ENCODE measurements at regions not wholly inside any gene's neighbourhood (a gene's known extent, or its start where the extent isn't known, plus 50 kb on each side); places are given as distances from the start of the nearest gene placed in this dataset.

GRCh38 chr20:52518735-52519134 is 327.2 kb upstream of the ZFP64 start:
- no peaks in the 10 kb centered on the region for H3K27me3 ChIP-seq (replicated peaks; ENCODE audit: control insufficient read depth, insufficient read depth, low read length, poor library complexity, severe bottlenecking)
- no peaks in the 10 kb centered on the region for H3K9me3 ChIP-seq (ENCODE audit: control insufficient read depth, low read length)
- no peak overlapping the region for H3K4me3 ChIP-seq (ENCODE audit: insufficient read depth, low read depth, low read length, poor library complexity, severe bottlenecking)
- H3K4me1 ChIP-seq (ENCODE audit: control insufficient read depth, insufficient read depth, low read length, poor library complexity, severe bottlenecking), result no peaks in the 10 kb centered on the region
- no peak for DNase-seq
- no peak overlapping the region for H3K27ac ChIP-seq (ENCODE audit: insufficient read depth, low read length, poor library complexity, severe bottlenecking)
- no peaks in the 10 kb centered on the region for H3K36me3 ChIP-seq (ENCODE audit: control insufficient read depth, insufficient read depth, low read length)

- DNase-seq, result no peak
- no peak overlapping the region for H3K27ac ChIP-seq (ENCODE audit: insufficient read depth, low read length, poor library complexity, severe bottlenecking)
- H3K27me3 ChIP-seq (replicated peaks; ENCODE audit: control insufficient read depth, insufficient read depth, low read length, poor library complexity, severe bottlenecking), result no peaks in the 10 kb centered on the region
- H3K36me3 ChIP-seq (ENCODE audit: control insufficient read depth, insufficient read depth, low read length), result no peaks in the 10 kb centered on the region
- no peak overlapping the region for H3K4me3 ChIP-seq (ENCODE audit: insufficient read depth, low read depth, low read length, poor library complexity, severe bottlenecking)
- H3K9me3 ChIP-seq (ENCODE audit: control insufficient read depth, low read length), result no peaks in the 10 kb centered on the region
- no peaks in the 10 kb centered on the region for H3K4me1 ChIP-seq (ENCODE audit: control insufficient read depth, insufficient read depth, low read length, poor library complexity, severe bottlenecking)
Measured at GRCh38 chr20:52515877-52516276, 324.3 kb upstream of the ZFP64 start.

GRCh38 chr20:52500157-52500556 is 308.6 kb upstream of the ZFP64 start:
- H3K4me1 ChIP-seq (ENCODE audit: control insufficient read depth, insufficient read depth, low read length, poor library complexity, severe bottlenecking), result no peaks in the 10 kb centered on the region
- no peak overlapping the region for H3K27ac ChIP-seq (ENCODE audit: insufficient read depth, low read length, poor library complexity, severe bottlenecking)
- H3K36me3 ChIP-seq (ENCODE audit: control insufficient read depth, insufficient read depth, low read length), result no peaks in the 10 kb centered on the region
- H3K9me3 ChIP-seq (ENCODE audit: control insufficient read depth, low read length), result no peaks in the 10 kb centered on the region
- no peak for DNase-seq
- H3K4me3 ChIP-seq (ENCODE audit: insufficient read depth, low read depth, low read length, poor library complexity, severe bottlenecking), result no peak overlapping the region
- no peaks in the 10 kb centered on the region for H3K27me3 ChIP-seq (replicated peaks; ENCODE audit: control insufficient read depth, insufficient read depth, low read length, poor library complexity, severe bottlenecking)

DNA sequence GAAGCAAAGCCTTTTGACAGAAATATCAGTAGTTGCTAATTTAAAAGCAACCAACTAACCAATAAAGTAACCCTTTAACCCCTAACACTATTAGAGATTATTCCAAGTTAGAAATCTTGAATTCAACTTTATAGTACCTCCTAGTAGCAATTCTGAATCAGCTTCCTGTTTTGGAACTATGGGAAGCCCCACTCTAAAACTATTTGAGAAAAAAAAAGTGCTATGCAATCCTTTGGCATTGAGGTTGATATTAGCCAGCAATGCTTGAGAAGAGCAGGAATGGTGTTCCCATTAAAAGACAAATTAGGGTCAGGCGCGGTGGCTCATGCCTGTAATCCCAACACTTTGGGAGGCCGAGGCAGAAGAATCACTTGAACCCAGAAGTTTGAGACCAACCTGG is 306.2 kb upstream of the ZFP64 start:
- no peaks in the 10 kb centered on the region for H3K4me1 ChIP-seq (ENCODE audit: control insufficient read depth, insufficient read depth, low read length, poor library complexity, severe bottlenecking)
- no peak overlapping the region for H3K27ac ChIP-seq (ENCODE audit: insufficient read depth, low read length, poor library complexity, severe bottlenecking)
- no peak overlapping the region for H3K4me3 ChIP-seq (ENCODE audit: insufficient read depth, low read depth, low read length, poor library complexity, severe bottlenecking)
- no peak for DNase-seq
- no peaks in the 10 kb centered on the region for H3K9me3 ChIP-seq (ENCODE audit: control insufficient read depth, low read length)
- no peaks in the 10 kb centered on the region for H3K36me3 ChIP-seq (ENCODE audit: control insufficient read depth, insufficient read depth, low read length)
- no peaks in the 10 kb centered on the region for H3K27me3 ChIP-seq (replicated peaks; ENCODE audit: control insufficient read depth, insufficient read depth, low read length, poor library complexity, severe bottlenecking)

- Histone ChIP-seq H3K27me3 (replicated peaks; ENCODE audit: control insufficient read depth, insufficient read depth, low read length, poor library complexity, severe bottlenecking) (no peaks in the 10 kb centered on the region), H3K4me3 (ENCODE audit: insufficient read depth, low read depth, low read length, poor library complexity, severe bottlenecking) (no peak overlapping the region), H3K9me3 (ENCODE audit: control insufficient read depth, low read length) (no peaks in the 10 kb centered on the region), H3K4me1 (ENCODE audit: control insufficient read depth, insufficient read depth, low read length, poor library complexity, severe bottlenecking) (no peaks in the 10 kb centered on the region), H3K27ac (ENCODE audit: insufficient read depth, low read length, poor library complexity, severe bottlenecking) (no peak overlapping the region), H3K36me3 (ENCODE audit: control insufficient read depth, insufficient read depth, low read length) (no peaks in the 10 kb centered on the region)
- DNase-seq, result no peak
Measured at GRCh38 chr20:52496191-52496590, 304.6 kb upstream of the ZFP64 start.

DNA sequence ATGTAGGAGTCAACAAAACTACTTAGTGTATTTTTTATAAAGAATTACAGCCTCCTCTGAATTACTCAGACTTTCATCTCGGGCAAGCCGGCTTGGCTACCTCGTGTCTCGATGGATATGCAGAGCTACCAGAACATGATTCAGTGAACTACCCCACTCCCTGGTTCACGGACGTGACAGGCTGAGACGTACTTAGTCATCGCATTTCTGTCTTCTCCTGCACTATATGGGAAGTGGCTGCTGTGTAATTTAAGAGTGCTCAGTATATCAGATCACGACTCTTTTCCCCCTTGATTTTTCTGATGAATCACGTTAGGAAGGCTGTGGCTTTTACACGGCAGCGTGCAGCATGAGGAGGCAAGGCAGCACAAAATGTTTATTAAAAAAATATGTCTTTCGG is 302.7 kb upstream of the ZFP64 start:
- no peak for DNase-seq
- H3K27me3 ChIP-seq (replicated peaks; ENCODE audit: control insufficient read depth, insufficient read depth, low read length, poor library complexity, severe bottlenecking), result no peaks in the 10 kb centered on the region
- H3K9me3 ChIP-seq (ENCODE audit: control insufficient read depth, low read length), result no peaks in the 10 kb centered on the region
- no peaks in the 10 kb centered on the region for H3K36me3 ChIP-seq (ENCODE audit: control insufficient read depth, insufficient read depth, low read length)
- no peak overlapping the region for H3K27ac ChIP-seq (ENCODE audit: insufficient read depth, low read length, poor library complexity, severe bottlenecking)
- no peak overlapping the region for H3K4me3 ChIP-seq (ENCODE audit: insufficient read depth, low read depth, low read length, poor library complexity, severe bottlenecking)
- no peaks in the 10 kb centered on the region for H3K4me1 ChIP-seq (ENCODE audit: control insufficient read depth, insufficient read depth, low read length, poor library complexity, severe bottlenecking)

DNA sequence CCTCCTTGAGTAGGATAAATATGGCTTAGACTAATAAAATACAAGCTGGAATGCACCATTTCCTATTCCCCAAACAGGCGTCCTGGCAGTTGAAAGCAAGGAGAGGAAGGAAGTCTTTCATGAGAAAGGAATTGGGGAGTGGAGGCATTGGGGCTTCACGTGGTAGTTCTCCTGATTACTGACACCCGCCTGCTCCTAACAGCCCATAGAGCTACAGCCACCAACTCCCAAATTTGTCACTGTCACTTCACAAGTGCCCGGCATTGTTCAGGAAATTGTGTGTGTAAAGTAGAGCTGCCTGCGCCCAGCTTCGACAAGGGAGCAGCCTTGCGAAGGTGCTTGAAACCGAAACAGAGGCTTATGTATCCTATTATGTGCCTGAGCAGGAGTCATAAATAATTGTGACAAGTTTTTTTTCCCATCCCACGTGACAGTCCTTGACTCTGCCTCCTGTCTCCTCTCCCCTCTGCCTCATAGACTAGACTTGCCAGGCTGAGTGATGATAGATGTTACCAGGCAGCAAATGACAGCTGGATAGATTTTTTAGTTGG is 301.7 kb upstream of the ZFP64 start:
- Histone ChIP-seq H3K9me3 (ENCODE audit: control insufficient read depth, low read length) (no peaks in the 10 kb centered on the region), H3K27ac (ENCODE audit: insufficient read depth, low read length, poor library complexity, severe bottlenecking) (no peak overlapping the region), H3K4me1 (ENCODE audit: control insufficient read depth, insufficient read depth, low read length, poor library complexity, severe bottlenecking) (no peaks in the 10 kb centered on the region), H3K27me3 (replicated peaks; ENCODE audit: control insufficient read depth, insufficient read depth, low read length, poor library complexity, severe bottlenecking) (no peaks in the 10 kb centered on the region), H3K4me3 (ENCODE audit: insufficient read depth, low read depth, low read length, poor library complexity, severe bottlenecking) (no peak overlapping the region), H3K36me3 (ENCODE audit: control insufficient read depth, insufficient read depth, low read length) (no peaks in the 10 kb centered on the region)
- DNase-seq, result no peak

- Histone ChIP-seq H3K9me3 (ENCODE audit: control insufficient read depth, low read length) (no peaks in the 10 kb centered on the region), H3K36me3 (ENCODE audit: control insufficient read depth, insufficient read depth, low read length) (no peaks in the 10 kb centered on the region), H3K27ac (ENCODE audit: insufficient read depth, low read length, poor library complexity, severe bottlenecking) (no peak overlapping the region), H3K4me3 (ENCODE audit: insufficient read depth, low read depth, low read length, poor library complexity, severe bottlenecking) (no peak overlapping the region), H3K4me1 (ENCODE audit: control insufficient read depth, insufficient read depth, low read length, poor library complexity, severe bottlenecking) (no peaks in the 10 kb centered on the region), H3K27me3 (replicated peaks; ENCODE audit: control insufficient read depth, insufficient read depth, low read length, poor library complexity, severe bottlenecking) (no peaks in the 10 kb centered on the region)
- DNase-seq, result no peak
Measured at GRCh38 chr20:52490711-52491430, 299.3 kb upstream of the ZFP64 start.

DNA sequence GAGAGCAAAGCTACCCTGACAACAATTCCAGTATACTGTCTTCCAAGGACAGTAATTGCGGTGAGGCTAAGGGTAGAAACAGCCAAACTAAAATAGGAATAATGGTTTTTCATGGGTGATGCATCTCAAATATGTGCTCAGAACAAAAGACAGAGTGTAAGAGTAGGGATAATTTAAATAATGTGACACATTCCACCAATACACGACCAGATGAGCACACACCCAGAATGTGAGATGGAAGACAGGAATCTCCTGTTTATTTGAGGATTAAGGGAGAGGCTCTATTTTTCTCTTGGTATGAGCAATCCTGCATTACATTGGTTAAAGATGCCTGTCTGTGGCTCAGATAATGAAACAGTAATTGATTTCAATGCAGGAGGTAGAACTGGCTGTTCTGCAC is 292.9 kb upstream of the ZFP64 start:
- H3K4me1 ChIP-seq (ENCODE audit: control insufficient read depth, insufficient read depth, low read length, poor library complexity, severe bottlenecking), result no peaks in the 10 kb centered on the region
- no peaks in the 10 kb centered on the region for H3K27me3 ChIP-seq (replicated peaks; ENCODE audit: control insufficient read depth, insufficient read depth, low read length, poor library complexity, severe bottlenecking)
- H3K4me3 ChIP-seq (ENCODE audit: insufficient read depth, low read depth, low read length, poor library complexity, severe bottlenecking), result no peak overlapping the region
- no peaks in the 10 kb centered on the region for H3K36me3 ChIP-seq (ENCODE audit: control insufficient read depth, insufficient read depth, low read length)
- H3K27ac ChIP-seq (ENCODE audit: insufficient read depth, low read length, poor library complexity, severe bottlenecking), result no peak overlapping the region
- no peaks in the 10 kb centered on the region for H3K9me3 ChIP-seq (ENCODE audit: control insufficient read depth, low read length)
- DNase-seq, result no peak

- no peaks in the 10 kb centered on the region for H3K4me1 ChIP-seq (ENCODE audit: control insufficient read depth, insufficient read depth, low read length, poor library complexity, severe bottlenecking)
- H3K27ac ChIP-seq (ENCODE audit: insufficient read depth, low read length, poor library complexity, severe bottlenecking), result no peak overlapping the region
- H3K36me3 ChIP-seq (ENCODE audit: control insufficient read depth, insufficient read depth, low read length), result no peaks in the 10 kb centered on the region
- no peaks in the 10 kb centered on the region for H3K27me3 ChIP-seq (replicated peaks; ENCODE audit: control insufficient read depth, insufficient read depth, low read length, poor library complexity, severe bottlenecking)
- no peaks in the 10 kb centered on the region for H3K9me3 ChIP-seq (ENCODE audit: control insufficient read depth, low read length)
- no peak for DNase-seq
- H3K4me3 ChIP-seq (ENCODE audit: insufficient read depth, low read depth, low read length, poor library complexity, severe bottlenecking), result no peak overlapping the region
Measured at GRCh38 chr20:52483382-52483781, 291.8 kb upstream of the ZFP64 start.
